ENCODE measurements at regions not wholly inside any gene's neighbourhood (a gene's known extent, or its start where the extent isn't known, plus 50 kb on each side); places are given as distances from the start of the nearest gene placed in this dataset.

DNA sequence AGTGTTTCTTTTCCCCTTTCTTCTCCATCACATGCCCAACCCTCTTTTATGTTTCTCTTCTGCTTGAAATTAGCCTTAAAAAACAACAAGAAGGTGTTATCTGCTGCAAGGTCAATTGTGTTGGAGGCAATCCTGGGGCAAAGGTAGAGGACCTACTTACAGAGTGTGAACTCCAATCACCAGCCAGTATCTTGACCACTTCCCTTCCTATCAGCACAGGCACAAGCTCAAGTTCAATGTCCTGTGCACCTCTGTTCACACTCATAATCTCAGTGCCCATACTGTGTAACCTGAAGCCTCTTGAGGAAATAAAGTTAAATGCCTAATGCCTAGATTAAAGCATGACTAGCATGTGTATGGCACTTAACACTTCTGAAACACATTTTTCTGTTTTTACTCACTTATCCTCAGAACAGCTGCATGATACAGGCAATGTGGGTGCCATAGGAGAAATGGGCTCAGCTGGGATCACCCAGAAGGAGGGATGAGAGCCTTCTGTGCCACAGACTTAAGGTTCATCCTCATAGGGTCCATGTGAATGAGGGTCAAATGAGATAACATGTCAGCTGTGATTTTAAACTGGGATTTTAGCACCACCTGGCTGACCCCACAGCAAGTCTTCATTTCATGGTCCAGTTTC, 701.5 kb downstream of the BCL11A start:
- Histone ChIP-seq H3K36me3 (no peaks in the 10 kb centered on the region), H3K9me3 (ENCODE audit: severe bottlenecking) (no peaks in the 10 kb centered on the region), H3K27ac (no peak overlapping the region), H3K27me3 (ENCODE audit: insufficient read depth, low read depth, severe bottlenecking) (no peaks in the 10 kb centered on the region), H3K4me3 (ENCODE audit: low read depth, low read length) (no peak overlapping the region)
- no peak for DNase-seq
- TF ChIP-seq, protein P1, sequence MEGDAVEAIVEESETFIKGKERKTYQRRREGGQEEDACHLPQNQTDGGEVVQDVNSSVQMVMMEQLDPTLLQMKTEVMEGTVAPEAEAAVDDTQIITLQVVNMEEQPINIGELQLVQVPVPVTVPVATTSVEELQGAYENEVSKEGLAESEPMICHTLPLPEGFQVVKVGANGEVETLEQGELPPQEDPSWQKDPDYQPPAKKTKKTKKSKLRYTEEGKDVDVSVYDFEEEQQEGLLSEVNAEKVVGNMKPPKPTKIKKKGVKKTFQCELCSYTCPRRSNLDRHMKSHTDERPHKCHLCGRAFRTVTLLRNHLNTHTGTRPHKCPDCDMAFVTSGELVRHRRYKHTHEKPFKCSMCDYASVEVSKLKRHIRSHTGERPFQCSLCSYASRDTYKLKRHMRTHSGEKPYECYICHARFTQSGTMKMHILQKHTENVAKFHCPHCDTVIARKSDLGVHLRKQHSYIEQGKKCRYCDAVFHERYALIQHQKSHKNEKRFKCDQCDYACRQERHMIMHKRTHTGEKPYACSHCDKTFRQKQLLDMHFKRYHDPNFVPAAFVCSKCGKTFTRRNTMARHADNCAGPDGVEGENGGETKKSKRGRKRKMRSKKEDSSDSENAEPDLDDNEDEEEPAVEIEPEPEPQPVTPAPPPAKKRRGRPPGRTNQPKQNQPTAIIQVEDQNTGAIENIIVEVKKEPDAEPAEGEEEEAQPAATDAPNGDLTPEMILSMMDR (IDR thresholded peaks at IDR 0.05; ENCODE audit: low read depth, low read length): no peak

DNA sequence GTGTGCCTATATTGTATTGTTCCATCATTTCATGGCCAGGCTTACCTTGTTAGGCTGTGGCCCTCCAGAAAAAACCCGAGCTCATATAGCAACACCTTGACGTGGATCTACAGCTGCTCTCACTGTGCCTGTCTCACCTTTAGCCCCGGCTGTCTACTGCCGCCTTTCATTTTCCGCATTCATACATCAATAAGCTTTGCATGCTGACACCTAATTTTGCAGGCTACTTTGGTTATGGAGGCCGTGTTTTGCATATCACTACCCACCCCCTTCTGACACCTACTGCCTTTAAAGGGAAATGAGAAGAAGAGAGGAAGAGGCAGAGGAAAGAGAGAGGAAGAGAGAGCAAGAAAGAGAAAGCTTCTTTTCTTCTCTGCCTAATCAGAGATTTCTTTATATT, 702.9 kb downstream of the BCL11A start:
- TF ChIP-seq, protein P1 (IDR thresholded peaks at IDR 0.05; ENCODE audit: low read depth, low read length): no peak
- no peaks in the 10 kb centered on the region for H3K27me3 ChIP-seq (ENCODE audit: insufficient read depth, low read depth, severe bottlenecking)
- DNase-seq: no peak
- H3K9me3 ChIP-seq (ENCODE audit: severe bottlenecking): no peaks in the 10 kb centered on the region
- no peaks in the 10 kb centered on the region for H3K36me3 ChIP-seq
- H3K27ac ChIP-seq: no peak overlapping the region
- H3K4me3 ChIP-seq (ENCODE audit: low read depth, low read length): no peak overlapping the region

DNA sequence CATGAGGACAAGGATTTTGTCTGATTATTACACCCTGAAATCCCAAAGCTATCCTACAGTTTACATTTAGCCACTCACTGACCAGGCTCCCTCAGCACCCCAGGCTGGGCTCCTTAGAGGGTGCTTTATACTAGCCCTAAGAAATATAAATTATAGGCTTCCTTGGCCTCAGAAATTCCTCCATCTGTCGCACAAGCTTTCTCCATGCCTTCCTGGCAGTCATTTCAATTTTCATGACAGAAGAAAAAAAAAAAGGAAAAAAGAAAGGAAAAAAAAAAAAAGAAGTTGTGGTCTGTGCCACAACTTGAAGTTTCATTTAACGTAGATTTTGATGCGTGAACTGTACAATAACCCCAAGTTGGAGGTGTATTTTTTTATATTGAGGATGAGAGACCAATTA, 719.5 kb downstream of the BCL11A start:
- no peaks in the 10 kb centered on the region for H3K9me3 ChIP-seq (ENCODE audit: severe bottlenecking)
- H3K4me3 ChIP-seq (ENCODE audit: low read depth, low read length): no peak overlapping the region
- H3K36me3 ChIP-seq: no peaks in the 10 kb centered on the region
- TF ChIP-seq, protein P1 (IDR thresholded peaks at IDR 0.05; ENCODE audit: low read depth, low read length): no peak
- H3K27me3 ChIP-seq (ENCODE audit: insufficient read depth, low read depth, severe bottlenecking): no peaks in the 10 kb centered on the region
- DNase-seq: no peak
- no peak overlapping the region for H3K27ac ChIP-seq

DNA sequence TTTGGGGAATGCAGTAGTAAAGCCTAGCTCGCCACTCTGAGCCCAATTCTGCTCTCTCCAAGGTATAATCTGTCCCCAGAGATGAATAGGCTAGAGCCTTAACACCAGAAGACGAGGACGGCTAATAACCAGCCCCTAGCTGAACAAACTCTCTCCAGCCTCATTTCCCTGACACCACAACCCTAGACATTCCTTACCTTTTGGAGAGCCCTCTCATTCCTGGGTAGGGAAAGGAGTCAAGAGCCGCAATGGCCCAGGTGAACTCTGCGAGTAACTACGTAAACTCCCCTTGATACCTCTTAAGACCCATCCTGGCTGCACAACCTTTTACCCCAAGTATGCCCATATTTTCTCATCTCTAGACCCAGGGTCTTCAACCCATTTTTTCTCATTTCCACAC, 722.9 kb downstream of the BCL11A start:
- TF ChIP-seq, protein P1 (IDR thresholded peaks at IDR 0.05; ENCODE audit: low read depth, low read length): no peak
- no peaks in the 10 kb centered on the region for H3K27me3 ChIP-seq (ENCODE audit: insufficient read depth, low read depth, severe bottlenecking)
- no peak for DNase-seq
- no peak overlapping the region for H3K4me3 ChIP-seq (ENCODE audit: low read depth, low read length)
- no peaks in the 10 kb centered on the region for H3K36me3 ChIP-seq
- no peak overlapping the region for H3K27ac ChIP-seq
- H3K9me3 ChIP-seq (ENCODE audit: severe bottlenecking): no peaks in the 10 kb centered on the region

DNA sequence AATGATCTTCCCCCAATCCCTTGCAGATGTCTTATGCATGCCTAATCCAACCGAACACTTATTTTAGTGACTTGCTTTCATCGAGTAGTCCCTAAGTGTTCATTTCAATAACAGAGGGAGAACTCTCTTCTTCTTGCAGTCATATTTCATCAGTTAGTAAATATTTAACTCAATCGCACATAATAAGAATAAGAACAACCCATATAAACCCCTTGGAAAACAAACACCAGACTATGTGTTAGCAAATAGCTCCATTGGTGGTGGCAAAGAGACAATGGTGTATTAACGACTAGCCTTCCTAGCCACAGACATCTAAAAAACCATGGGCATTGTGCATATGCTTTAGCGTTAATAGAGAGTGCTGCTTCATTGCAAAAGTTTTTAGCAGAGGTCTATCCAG, 725.8 kb downstream of the BCL11A start:
- no peak for DNase-seq
- no peaks in the 10 kb centered on the region for H3K36me3 ChIP-seq

More for the DNA sequence above, 725.8 kb downstream of the BCL11A start:
- TF ChIP-seq, protein P1 (IDR thresholded peaks at IDR 0.05; ENCODE audit: low read depth, low read length): no peak
- no peaks in the 10 kb centered on the region for H3K27me3 ChIP-seq (ENCODE audit: insufficient read depth, low read depth, severe bottlenecking)
- H3K9me3 ChIP-seq (ENCODE audit: severe bottlenecking): no peaks in the 10 kb centered on the region
- no peak overlapping the region for H3K4me3 ChIP-seq (ENCODE audit: low read depth, low read length)
- no peak overlapping the region for H3K27ac ChIP-seq

All from WERI-Rb-1 (cell line).